EL (cell line): ENCODE measurements at regions not wholly inside any gene's neighbourhood (a gene's known extent, or its start where the extent isn't known, plus 50 kb on each side); places are given as distances from the start of the nearest gene placed in this dataset.
A peak's percentile ranks its signal among the peaks of the same experiment; 100 is the strongest.
"Not testable (repeated sequence)": the region's sequence is repeated elsewhere in the genome, so short reads cannot be mapped to it uniquely, and the experiment has no call there.

ENCODE experiments used
- DNase-seq: peaks from one replicate; pipeline ENCODE4 v3.0.0-alpha.2; 2016

- DNase-seq, result no peak
These were observed 86.6 kb downstream of the C5orf15 start for GRCh38 chr5:133881576-133882388.

GRCh38 chr5:133878236-133878555, 90.2 kb downstream of the C5orf15 start:
- DNase-seq, result no peak

- no peak for DNase-seq
These were observed 90.8 kb downstream of the C5orf15 start for GRCh38 chr5:133877351-133878235.

GRCh38 chr5:133876266-133876665, 92.2 kb downstream of the C5orf15 start:
- DNase-seq, result no peak

GRCh38 chr5:133875179-133875578, 93.2 kb downstream of the C5orf15 start:
- no peak for DNase-seq

- DNase-seq, result no peak
These were observed 95.0 kb downstream of the C5orf15 start for GRCh38 chr5:133873449-133873848.

GRCh38 chr5:133870661-133871060, 97.8 kb downstream of the C5orf15 start:
- DNase-seq, result peak; percentile 72

- no peak for DNase-seq
These were observed 98.7 kb downstream of the C5orf15 start for GRCh38 chr5:133869519-133870335.

GRCh38 chr5:133868946-133869518, 99.4 kb downstream of the C5orf15 start:
- DNase-seq, result peak; percentile 74

GRCh38 chr5:133867851-133868545, 100.4 kb downstream of the C5orf15 start:
- DNase-seq, result no peak

- DNase-seq, result no peak
These were observed 101.1 kb downstream of the C5orf15 start for GRCh38 chr5:133867341-133867740.

GRCh38 chr5:133866903-133867245, 101.6 kb downstream of the C5orf15 start:
- no peak for DNase-seq

- DNase-seq, result no peak
These were observed 102.1 kb downstream of the C5orf15 start for GRCh38 chr5:133866160-133866902.

GRCh38 chr5:133865113-133865512, 103.3 kb downstream of the C5orf15 start:
- no peak for DNase-seq

- DNase-seq, result no peak
These were observed 103.7 kb downstream of the C5orf15 start for GRCh38 chr5:133864711-133865110.

GRCh38 chr5:133863857-133864585, 104.4 kb downstream of the C5orf15 start:
- no peak for DNase-seq

GRCh38 chr5:133861161-133861737, 107.2 kb downstream of the C5orf15 start:
- DNase-seq, result no peak

- DNase-seq, result no peak
These were observed 109.4 kb downstream of the C5orf15 start for GRCh38 chr5:133859073-133859472.

- DNase-seq, result not testable (repeated sequence)
These were observed 110.7 kb downstream of the C5orf15 start for GRCh38 chr5:133857595-133858313.

GRCh38 chr5:133854554-133854953, 113.9 kb downstream of the C5orf15 start:
- no peak for DNase-seq
